ENCODE measurements at regions not wholly inside any gene's neighbourhood (a gene's known extent, or its start where the extent isn't known, plus 50 kb on each side); places are given as distances from the start of the nearest gene placed in this dataset.

DNA sequence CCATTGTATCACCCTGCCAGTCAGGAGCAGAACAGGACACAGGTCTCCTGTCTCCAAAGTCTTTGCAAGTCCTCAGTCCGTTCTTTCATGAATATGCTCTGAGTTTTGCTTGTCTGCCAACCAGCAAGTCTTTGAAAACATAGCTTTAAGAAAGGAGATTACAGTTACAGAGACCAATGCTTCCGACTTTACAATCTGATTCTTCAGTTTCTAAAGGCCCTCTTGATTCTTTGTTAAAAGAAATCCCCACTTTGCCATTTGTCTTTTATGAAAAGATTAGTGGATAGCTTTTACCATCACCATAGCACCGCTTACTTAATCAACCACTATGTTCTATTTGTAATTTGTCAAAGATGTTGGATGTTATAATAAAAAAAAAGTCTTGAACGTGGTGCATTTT is 562.8 kb upstream of the BTBD3 start:
- Histone ChIP-seq H3K4me1 (no peaks in the 10 kb centered on the region), H3K36me3 (no peaks in the 10 kb centered on the region), H3K4me3 (no peak overlapping the region), H3K27ac (no peak overlapping the region), H3K9me3 (no peaks in the 10 kb centered on the region), H3K27me3 (no peaks in the 10 kb centered on the region)
- TF ChIP-seq, protein P1, sequence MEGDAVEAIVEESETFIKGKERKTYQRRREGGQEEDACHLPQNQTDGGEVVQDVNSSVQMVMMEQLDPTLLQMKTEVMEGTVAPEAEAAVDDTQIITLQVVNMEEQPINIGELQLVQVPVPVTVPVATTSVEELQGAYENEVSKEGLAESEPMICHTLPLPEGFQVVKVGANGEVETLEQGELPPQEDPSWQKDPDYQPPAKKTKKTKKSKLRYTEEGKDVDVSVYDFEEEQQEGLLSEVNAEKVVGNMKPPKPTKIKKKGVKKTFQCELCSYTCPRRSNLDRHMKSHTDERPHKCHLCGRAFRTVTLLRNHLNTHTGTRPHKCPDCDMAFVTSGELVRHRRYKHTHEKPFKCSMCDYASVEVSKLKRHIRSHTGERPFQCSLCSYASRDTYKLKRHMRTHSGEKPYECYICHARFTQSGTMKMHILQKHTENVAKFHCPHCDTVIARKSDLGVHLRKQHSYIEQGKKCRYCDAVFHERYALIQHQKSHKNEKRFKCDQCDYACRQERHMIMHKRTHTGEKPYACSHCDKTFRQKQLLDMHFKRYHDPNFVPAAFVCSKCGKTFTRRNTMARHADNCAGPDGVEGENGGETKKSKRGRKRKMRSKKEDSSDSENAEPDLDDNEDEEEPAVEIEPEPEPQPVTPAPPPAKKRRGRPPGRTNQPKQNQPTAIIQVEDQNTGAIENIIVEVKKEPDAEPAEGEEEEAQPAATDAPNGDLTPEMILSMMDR (IDR thresholded peaks at IDR 0.05): no peak
- intact Hi-C loops (cut with DNase I): no loop called here
- ATAC-seq: no peak
- no peak for DNase-seq

DNA sequence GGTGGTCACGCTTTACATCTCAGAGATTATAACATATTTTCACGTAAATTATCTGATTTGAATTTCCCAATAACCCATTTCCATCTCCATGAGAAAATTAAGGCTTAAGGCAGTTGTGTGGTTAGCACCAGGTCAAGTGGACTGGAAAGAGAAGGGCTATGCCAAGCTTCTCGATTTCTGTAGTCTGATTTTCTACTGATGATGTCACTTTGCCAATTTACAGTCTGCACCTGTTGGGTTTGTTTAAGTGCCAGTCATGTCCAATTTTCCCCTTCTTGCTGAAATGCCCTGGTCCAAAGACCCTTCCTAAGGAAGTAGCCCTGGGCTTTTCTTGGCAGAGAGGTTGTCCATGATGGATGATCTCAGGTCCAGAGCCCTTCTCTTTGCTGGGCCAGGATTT is 562.3 kb upstream of the BTBD3 start:
- ATAC-seq (no peak), DNase-seq (no peak)
- no peaks in the 10 kb centered on the region for H3K4me1 ChIP-seq
- H3K27ac ChIP-seq: no peak overlapping the region
- no peaks in the 10 kb centered on the region for H3K36me3 ChIP-seq
- H3K9me3 ChIP-seq: no peaks in the 10 kb centered on the region
- TF ChIP-seq, protein P1 (IDR thresholded peaks at IDR 0.05): no peak
- intact Hi-C loops (cut with DNase I): no loop called here
- no peaks in the 10 kb centered on the region for H3K27me3 ChIP-seq
- no peak overlapping the region for H3K4me3 ChIP-seq

DNA sequence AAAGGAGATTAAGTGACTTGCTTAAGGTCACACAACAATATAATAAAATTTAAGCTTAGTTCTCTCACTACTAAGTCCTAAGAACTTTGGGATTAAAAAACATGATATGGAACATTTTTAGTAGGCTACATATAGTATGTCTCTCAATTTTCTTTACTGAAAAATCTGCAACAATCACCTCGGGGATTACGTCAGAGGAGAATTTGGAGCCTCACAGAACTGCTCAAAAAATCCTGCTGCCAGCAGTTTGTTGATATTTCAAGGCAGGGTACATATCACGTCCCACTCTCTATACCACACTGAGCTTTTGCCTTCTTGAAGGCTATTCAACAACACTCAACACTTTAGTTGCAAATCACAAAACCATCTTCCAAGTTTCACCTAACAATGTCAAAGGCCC is 561.6 kb upstream of the BTBD3 start:
- ATAC-seq: no peak
- TF ChIP-seq, protein P1 (IDR thresholded peaks at IDR 0.05): no peak
- intact Hi-C loops (cut with DNase I): no loop called here

DNA sequence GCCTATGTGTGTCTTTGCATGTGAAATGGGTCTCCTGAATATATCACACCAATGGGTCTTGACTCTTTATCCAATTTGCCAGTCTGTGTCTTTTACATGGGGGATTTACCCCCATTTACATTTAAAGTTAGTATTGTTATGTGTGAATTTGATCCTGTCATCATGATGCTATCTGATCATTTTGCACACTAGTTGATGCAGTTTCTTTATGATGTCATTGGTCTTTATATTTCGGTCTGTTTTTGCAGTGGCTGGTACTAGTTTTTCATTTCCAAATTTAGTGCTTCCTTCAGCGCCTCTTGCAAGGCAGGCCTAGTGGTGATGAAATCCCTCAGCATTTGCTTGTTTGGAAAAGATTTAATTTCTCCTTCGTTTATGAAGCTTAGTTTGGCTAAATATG is 555.2 kb upstream of the BTBD3 start:
- no peaks in the 10 kb centered on the region for H3K27me3 ChIP-seq
- H3K4me3 ChIP-seq: no peak overlapping the region
- no peaks in the 10 kb centered on the region for H3K9me3 ChIP-seq
- intact Hi-C loops (cut with DNase I): no loop called here
- no peak overlapping the region for H3K27ac ChIP-seq
- ATAC-seq (no peak), DNase-seq (no peak)
- H3K4me1 ChIP-seq: no peaks in the 10 kb centered on the region
- no peaks in the 10 kb centered on the region for H3K36me3 ChIP-seq
- TF ChIP-seq, protein P1 (IDR thresholded peaks at IDR 0.05): no peak

More for the DNA sequence above, 561.6 kb upstream of the BTBD3 start:
- Histone ChIP-seq H3K27me3 (no peaks in the 10 kb centered on the region), H3K4me1 (no peaks in the 10 kb centered on the region), H3K36me3 (no peaks in the 10 kb centered on the region), H3K9me3 (no peaks in the 10 kb centered on the region), H3K4me3 (no peak overlapping the region), H3K27ac (no peak overlapping the region)
- no peak for DNase-seq

DNA sequence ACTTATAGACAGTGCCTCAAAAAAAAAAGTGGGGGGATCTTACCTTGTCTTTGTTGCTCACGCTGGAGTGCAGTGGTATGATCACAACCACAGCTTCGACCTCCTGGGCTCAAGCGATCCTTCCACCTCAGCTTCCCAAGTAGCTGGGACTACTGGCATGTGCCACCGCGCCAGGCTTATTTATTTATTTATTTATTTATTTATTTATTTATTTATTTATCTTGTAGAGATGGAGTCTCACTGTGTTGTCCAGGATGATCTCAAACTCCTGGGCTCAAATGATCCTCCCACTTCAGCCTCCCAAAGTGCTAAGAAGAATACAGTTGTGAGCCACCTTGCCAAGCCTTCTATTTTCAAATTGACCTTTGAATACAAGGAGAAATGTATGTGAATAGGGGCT is 553.0 kb upstream of the BTBD3 start:
- Histone ChIP-seq H3K9me3 (no peaks in the 10 kb centered on the region), H3K27me3 (no peaks in the 10 kb centered on the region), H3K27ac (no peak overlapping the region), H3K4me3 (no peak overlapping the region), H3K4me1 (no peaks in the 10 kb centered on the region), H3K36me3 (no peaks in the 10 kb centered on the region)
- DNase-seq (no peak), ATAC-seq (no peak)
- intact Hi-C loops (cut with DNase I): no loop called here
- TF ChIP-seq, protein P1 (IDR thresholded peaks at IDR 0.05): no peak
